Skeletal muscle cell (primary cell): ENCODE measurements at regions not wholly inside any gene's neighbourhood (a gene's known extent, or its start where the extent isn't known, plus 50 kb on each side); places are given as distances from the start of the nearest gene placed in this dataset.

Experiments used
- DNase-seq: peaks from one replicate; pipeline ENCODE4 v3.0.0-alpha.2; 2010; ENCODE audit warnings: low read depth
- H3K4me3 ChIP-seq: 2 replicates; pipeline ENCODE4 v1.5.1; 2011; ENCODE audit warnings: low read depth, mild to moderate bottlenecking, control low read depth, low read length, moderate library complexity

DNA sequence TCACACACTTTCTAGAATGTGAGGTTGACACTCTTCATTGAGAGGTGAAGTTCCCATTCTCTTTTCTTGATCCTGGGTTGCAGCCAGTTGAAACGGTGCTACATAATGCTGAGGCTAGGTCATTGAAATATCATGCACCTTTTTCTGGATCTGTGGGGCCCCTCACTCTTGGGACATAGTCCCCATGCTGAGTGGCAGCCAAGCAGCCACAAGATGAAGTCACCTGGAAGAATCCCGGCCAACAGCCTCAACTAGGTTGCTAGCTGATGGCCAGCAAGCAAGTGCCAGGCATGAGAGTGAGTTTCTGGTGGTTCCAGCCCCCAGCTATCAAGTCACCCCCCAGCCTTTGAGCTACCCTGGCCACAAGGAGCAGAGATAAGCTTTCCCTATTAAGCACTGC lies 148.5 kb upstream of the TSHZ3 start:
- DNase-seq = no peak
- no peak overlapping the region for H3K4me3 ChIP-seq

DNA sequence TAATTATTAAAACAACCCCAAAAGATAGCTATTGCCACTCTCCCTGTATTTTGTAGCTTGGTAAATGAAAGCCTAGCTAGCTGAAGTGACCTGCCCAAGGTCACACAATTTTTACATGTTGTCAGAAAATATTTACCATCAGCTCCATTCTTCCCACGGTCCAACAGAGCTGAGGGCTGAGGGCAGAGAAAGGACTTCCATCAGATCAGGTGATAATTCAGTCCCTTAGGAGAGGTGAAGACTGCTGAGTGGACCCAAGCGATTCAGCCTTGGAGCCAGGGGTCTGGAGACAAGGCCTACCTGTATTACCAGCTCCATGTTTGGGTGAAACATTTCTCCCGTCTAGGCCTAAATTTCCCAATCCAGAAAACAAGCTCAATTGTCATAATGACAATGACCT lies 149.5 kb upstream of the TSHZ3 start:
- H3K4me3 ChIP-seq = no peak overlapping the region
- DNase-seq = no peak

DNA sequence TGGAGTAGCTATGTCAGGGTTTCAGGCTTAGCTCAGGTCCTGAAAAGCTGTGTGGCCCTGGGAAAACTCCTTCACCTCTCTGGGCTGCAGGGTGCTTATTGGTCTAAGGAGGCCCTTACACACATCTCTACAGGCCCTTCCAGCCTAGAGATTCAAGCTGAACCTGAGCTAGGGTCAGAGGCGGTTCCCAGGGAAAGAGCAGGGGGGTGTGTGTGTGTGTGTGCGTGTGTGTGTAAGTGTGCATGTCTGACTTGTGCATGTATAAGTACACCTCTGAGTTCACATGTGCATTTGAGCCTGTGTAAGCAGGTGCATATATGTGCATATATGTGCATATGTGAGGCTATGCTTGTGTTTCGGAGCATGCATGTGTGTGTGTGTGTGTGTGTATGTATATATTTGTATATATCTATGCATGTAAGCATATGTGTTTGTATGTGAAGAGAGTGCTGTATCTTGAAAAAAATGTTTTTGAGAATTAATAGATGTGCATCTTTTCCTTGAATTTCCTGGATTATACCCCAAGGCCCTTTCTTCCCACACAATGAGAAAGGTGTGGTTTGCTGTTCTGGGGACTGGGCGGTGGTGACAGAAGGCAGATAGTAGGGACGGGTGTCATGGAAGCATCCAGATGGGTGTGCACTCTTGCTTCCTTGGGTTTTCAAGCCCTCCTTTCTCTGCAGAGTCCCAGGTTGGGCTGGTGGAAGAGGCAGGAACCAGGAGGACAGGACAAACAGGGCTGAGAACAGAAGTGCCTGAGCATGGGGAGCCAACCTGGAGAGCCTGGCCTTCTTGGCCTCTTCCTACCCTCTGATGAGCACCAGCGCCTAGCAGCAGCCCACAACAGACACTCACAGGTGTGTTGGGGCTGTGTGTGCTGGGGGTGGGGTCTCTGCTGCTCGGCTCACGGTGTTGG lies 150.3 kb upstream of the TSHZ3 start:
- H3K4me3 ChIP-seq = no peak overlapping the region
- DNase-seq = no peak

DNA sequence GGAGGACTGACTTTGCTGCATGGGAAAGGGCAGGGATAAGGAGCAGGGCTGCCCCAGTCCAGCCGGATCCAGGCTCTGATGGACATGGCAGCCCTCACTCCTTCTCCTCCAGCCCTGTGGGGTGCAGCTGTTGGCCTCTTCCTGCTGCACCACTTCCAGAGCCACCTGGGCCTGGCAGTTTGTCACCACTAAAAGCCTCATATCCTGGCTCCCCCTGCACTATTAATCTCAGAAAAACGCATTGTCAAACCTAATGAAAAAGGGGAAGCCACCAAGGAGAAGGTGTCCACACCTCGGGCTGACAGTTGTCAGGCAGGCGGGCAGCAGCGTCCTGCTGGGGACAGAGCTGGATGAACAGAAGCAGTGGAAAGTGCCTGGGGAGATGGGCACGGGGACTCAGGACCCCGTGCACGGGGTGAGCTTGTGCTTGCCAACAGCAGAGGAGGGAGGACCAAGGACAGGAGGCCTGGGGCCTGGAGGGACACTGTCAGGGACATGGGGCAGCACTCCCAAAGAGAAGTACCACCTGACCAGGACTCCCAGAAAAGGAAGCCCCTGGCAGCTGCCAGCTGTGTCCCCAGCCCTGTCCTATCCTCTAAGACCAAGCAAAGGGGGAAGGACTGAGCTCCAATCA lies 151.1 kb upstream of the TSHZ3 start:
- H3K4me3 ChIP-seq = no peak overlapping the region
- no peak for DNase-seq

DNA sequence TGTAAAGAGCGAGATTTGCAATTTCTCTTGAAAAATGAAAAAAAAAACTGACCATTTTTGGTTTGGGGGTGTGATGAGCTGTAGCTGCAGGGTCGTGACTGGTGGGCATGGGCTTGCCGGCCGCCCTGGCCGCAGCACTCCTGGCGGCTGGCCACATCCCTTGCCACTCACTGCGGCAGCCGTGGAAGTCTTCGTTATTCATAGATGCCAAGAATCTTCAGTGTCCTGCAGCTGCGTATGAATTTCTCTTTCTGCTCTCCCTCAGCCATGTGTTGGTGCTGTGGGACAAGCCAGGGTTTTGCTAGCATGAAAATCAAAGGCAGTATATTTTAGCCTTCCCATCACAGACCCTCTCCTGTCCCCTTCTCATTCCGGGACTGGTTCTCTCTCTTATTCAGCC lies 151.7 kb upstream of the TSHZ3 start:
- no peak for DNase-seq
- H3K4me3 ChIP-seq = no peak overlapping the region

DNA sequence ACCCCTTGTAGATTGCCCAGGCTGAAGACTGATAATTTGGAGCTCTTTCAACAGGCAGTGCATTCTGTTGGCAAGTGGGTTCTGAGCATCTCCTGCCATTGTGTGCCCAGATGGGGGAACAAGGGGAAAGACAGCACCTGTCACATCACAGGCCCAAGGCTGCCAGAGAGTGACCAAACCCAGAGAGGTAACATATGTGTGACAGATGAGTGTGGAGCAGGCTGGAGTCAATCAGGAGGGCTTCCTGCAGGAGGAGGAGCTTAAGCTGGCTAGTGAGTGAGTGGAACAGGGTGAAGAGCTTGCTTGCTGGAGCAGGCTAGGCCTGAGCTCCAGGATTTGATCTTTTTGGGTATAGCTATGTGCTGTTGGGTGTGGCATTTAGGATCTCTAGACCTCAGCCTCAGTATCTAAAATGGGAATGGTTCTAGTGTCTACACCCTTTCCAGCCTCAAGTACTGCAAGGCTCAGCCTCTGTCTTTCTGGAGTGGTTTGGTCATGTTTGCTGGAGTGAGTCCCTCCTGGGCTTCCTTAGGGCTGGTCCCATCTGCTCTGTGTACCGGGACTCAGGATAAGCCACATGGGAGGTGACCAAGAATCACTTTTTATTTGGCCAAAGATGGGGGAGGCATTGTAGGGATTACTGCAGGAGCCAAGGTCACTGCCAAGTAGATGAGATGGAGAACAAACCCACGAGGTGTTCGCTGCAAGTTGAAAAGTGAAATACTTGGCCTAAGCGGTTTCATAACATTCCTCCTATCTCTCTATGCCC lies 152.4 kb upstream of the TSHZ3 start:
- H3K4me3 ChIP-seq = no peak overlapping the region
- DNase-seq = no peak

DNA sequence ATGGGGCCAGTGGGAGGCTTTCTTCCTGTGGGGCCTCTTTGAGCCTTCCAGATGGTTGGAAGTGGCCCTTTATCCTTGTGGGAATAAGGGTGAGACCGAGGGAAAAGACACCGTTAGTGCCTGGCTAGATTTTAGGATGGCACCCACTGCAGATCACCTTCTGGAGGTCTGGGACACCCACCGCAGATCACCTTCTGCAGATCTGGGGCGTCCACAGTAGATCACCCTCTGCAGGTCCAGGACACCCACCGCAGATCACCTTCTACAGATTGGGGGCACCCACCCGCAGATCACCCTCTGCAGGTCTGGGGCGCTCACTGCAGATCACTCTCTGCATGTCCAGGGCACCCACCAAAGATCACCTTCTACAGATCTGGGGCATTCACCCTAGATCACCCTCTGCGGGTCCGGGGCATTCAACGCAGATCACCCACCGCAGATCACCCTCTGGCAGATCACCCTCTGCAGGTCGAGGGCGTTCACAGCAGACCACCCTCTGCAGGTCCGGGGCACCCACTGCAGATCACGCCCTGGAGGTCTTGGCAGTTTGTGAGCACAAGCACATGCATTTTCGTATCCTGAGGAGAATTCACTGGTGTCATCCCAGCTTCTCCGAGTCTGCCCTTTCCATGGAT lies 153.4 kb upstream of the TSHZ3 start:
- DNase-seq = no peak
- no peak overlapping the region for H3K4me3 ChIP-seq

DNA sequence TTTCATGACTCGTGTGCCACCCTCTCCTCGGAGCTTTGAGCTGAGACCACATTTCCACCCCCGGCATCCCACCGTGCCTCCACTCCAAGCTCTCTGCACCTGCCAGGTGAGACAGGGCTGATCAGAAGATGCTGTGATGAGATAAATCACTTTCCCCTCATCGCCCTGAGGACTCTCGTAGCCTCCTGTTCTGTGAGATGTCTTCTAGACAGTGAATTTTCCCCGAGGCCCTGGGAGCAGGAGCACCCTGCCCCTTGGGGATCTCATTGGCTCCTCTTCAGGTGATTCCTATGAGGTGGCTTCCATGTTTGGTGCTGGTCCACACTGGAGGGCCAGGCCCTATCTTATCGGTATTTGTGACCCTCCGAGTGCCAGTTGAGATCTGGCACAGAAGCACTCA lies 154.0 kb upstream of the TSHZ3 start:
- H3K4me3 ChIP-seq = no peak overlapping the region
- DNase-seq = no peak

DNA sequence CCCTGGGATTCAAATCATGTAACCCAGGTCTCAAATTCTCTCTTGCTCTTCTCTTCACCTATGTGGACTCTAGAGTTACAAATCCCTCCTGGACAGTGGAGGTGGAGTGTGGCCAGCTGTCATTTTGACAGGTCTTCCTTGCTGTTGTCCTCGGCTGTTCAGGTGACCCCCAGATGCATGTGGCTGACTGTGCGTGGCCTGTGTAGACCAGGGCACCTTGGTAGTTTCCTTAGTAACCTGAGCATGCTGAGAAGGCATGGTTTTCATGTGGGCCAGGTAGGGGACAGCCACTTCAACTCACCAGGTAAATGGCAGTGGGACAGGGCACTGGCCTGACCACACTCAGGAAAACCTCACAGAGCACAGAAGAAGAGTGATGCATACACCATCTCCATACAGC lies 155.0 kb upstream of the TSHZ3 start:
- no peak for DNase-seq

DNA sequence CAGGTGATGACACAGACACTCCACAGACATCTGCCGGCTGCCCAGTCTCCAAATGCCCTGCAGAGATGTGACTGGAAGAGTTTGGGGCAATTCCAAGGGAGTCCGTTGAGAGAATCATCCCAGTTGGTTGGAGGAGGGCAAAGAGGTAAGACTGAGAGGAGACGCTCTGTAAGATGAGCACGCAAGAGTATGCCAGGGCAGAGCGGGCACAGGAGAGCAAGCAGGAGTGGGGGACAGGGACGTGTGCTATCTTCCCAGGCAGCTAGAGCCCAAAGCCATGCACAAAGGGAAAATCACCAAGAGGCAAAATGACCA lies 156.3 kb upstream of the TSHZ3 start:
- no peak overlapping the region for H3K4me3 ChIP-seq
- DNase-seq = no peak

More for the DNA sequence above, 155.0 kb upstream of the TSHZ3 start:
- H3K4me3 ChIP-seq = no peak overlapping the region

DNA sequence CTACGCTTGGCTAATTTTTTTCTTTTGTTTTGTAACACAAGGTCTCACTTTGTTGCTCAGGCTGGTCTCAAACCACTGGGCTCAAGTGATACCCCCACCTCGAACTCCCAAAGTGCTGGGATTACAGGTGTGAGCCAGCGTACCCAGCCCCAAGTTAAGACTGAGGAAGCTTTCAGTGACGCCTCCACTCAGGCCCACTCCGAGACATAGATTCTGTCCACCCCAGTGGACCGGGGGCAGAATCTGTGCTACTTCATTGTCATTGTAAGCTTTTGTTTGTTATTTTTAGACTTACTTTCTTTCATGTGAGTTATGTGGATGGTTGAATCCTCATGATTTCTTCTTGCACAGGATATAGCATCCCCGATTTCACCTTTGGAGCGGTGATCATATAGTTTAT lies 156.9 kb upstream of the TSHZ3 start:
- no peak for DNase-seq
- no peak overlapping the region for H3K4me3 ChIP-seq

DNA sequence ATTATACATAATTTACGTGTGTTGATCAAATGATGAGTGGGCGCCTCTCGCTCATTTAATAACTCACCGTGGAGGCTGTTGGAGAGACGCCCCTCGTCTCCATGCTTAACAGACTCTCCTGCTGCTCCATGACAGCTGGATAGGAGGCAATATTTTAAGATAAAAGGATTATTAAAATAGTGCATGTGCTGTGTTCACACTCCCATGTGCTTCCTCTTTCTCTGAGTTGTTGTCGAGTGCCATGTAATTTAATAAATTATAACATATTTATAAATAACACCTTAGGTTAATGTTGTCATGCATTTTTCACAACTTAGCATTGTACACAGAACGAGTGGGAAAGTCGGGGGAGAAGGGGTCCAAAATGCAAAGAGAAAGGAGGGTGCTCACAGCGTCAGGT lies 161.4 kb upstream of the TSHZ3 start:
- DNase-seq = no peak
- no peak overlapping the region for H3K4me3 ChIP-seq

DNA sequence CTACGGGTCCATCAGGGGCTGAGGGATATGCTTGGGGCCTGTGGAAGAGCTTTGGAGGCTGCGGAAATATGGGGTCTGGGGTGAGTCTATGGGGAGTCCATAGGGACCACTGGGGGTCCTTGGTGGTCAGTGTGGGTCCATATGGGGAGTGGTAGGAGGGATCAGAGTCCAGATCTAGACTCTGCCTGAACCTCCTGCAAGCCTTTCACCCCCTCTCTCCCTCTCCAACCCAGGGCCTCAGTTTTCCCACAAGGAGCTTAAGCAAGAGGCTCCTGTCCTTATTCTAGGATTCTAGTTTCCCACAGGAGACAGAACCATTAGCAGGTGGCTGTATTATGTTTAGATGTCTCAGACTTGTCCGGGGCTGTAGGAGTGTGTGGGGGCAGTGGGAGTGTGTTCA lies 161.9 kb upstream of the TSHZ3 start:
- no peak overlapping the region for H3K4me3 ChIP-seq
- DNase-seq = no peak

DNA sequence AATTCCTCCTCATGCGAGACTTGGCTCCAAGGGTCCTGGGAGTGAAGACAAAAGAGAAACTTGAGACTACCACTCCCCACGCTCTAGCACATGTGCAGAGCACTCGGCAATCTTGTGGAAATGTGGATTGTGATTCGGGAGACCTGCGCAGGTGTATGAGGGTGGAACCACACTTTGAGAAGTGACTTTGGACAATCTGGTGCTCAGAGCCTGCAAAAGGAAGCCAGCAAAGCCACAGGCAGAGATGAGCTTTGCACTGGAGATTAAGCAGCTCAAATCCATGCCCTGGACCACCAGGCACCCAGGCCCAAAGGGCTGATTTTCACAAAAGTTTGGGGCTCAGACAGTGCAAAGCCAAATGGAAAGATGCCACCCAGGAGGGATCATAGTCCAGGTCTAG lies 162.5 kb upstream of the TSHZ3 start:
- no peak overlapping the region for H3K4me3 ChIP-seq
- DNase-seq = no peak

DNA sequence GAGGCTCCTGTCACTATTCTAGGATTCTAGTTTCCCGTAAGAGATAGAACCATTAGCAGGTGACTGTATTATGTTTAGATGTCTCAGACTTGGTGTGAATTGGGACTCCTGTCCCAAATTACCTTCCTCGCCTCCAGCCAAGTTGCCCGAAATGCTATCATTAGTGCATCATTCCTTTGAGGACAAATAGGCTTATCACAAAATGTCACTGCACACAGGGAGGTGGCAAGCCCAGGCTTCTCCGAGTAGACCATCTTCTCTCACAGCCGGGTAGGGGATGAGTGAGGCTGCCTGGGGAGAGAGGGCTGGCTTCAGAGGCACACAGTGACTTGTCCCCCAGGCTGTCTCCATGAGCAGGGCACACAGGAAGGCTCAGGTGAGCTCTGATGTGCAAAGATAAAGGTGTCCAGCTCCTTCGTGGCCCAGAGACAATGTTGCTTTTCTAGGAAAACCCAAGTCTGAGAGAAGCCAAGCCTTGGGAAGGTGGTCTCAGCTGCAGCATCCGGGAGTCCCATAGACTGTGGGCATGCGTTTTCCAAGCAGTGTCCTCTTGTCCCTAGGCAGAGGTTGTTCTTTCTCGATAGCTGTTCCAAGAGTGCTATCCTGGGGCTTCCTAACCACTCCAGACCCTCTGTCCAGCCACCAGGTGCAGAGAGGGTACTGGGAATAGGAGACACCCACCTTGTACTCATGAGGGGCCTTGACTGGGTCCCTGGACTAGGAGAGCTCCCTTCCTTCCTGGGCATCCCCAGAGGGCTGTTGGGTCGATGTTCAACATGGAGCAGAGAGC lies 163.1 kb upstream of the TSHZ3 start:
- DNase-seq = no peak
- no peak overlapping the region for H3K4me3 ChIP-seq

DNA sequence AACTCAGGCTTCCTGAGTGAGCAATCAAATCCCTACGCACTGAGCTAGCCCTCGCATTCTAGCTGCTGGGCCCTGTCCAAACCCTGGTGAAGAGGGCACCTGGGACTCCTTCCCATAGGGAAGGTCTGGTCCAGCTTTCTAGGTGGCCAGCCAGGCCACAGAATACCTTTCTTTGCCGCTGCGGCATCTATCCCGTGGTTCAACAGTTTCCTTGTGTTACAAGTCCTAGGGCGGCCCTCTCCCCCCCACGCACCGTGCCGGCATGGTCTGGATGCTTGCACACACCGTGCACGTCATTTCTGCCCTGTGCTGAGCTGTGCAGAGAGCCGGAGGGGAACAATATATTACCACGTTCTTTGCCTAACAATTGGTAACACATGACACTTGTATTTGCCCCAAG lies 164.6 kb upstream of the TSHZ3 start:
- no peak for DNase-seq
- no peak overlapping the region for H3K4me3 ChIP-seq

DNA sequence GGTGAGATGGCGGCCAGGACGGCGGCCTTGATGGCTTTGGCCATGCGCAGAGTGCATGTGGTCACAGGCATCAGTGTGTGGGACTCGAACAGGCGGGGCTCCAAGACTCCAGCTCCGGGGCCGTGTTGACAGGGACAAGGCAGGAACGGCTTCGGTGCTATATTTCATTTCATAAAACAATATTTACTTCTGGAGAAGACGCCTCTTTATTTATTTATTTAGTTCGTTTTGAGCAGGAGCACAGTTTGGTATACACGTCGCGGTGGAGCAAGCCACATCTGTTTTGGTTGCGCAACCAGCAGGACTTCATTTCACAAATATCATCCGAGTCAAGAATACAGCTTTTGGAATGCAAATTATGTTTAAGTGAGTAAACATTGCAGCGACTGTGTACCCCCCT lies 166.7 kb upstream of the TSHZ3 start:
- H3K4me3 ChIP-seq = no peak overlapping the region
- DNase-seq = no peak

DNA sequence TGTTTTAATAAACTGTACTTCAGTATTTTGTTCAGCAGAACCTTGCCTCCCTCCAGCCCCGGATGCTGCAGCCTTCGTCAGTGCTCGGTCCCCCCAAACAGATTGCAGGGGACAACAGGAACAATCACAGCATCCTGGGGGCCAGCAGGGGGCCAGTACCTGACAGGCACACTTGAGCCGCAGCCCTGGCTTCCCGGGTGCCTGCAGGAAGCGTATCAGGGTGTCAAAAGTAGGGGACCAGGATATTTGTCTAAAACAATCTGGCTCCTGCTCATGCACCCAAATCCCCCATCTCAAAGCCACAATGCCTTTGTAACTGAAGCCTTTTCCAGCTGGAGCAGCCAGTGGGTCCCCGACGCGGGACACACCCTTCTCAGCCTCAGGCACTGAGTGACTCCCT lies 167.5 kb upstream of the TSHZ3 start:
- no peak overlapping the region for H3K4me3 ChIP-seq
- no peak for DNase-seq
